GM21390 (cell line): ENCODE measurements at regions not wholly inside any gene's neighbourhood (a gene's known extent, or its start where the extent isn't known, plus 50 kb on each side); places are given as distances from the start of the nearest gene placed in this dataset.
"Not testable (repeated sequence)": the region's sequence is repeated elsewhere in the genome, so short reads cannot be mapped to it uniquely, and the experiment has no call there.

Experiments used
- ATAC-seq: cut with Tn5 transposase; IDR thresholded peaks from one replicate; pipeline ENCODE4 v1.9.1; 2021; ENCODE audit not compliant: unreplicated experiment

DNA sequence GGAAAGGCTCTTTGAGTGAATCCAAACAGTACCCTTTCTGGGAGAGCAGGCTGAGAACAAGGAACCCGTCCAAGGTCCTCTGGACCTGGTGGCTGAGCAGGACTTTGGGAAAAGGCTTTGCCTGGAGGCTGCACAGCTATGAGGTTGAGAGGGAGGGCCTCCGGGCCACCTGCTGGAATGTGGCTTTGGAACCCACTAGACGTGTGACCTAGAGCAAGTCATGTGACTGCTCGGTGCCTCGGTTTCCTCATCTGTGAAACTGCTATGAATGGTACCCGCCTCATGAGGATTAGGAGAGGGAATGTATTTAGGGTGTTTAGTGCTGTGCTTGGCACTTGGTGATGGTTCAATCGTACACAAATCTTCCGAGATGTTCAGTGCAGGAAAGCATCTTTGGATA, 50.4 kb downstream of the HAPSTR1 start:
- no peak for ATAC-seq

DNA sequence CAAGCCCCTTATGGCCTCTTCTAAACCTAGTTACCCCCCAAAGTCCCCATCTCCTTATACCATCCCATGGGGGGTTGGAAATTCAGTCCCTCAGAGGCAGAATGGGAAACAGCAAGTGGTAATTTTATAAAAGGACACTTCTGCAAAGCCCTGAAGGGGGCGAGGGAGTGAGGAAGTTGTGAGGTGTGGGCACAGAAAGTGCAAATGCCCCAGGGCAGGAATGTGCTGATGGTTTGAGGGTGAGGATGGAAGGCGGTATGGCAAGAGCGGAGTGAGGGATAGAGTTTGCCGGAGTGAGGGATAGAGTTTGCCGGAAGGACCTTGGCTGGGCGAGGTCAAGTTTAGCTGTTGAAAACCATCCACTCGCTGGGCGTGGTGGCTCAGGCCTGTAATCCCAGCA, 52.7 kb downstream of the HAPSTR1 start:
- ATAC-seq: no peak

DNA sequence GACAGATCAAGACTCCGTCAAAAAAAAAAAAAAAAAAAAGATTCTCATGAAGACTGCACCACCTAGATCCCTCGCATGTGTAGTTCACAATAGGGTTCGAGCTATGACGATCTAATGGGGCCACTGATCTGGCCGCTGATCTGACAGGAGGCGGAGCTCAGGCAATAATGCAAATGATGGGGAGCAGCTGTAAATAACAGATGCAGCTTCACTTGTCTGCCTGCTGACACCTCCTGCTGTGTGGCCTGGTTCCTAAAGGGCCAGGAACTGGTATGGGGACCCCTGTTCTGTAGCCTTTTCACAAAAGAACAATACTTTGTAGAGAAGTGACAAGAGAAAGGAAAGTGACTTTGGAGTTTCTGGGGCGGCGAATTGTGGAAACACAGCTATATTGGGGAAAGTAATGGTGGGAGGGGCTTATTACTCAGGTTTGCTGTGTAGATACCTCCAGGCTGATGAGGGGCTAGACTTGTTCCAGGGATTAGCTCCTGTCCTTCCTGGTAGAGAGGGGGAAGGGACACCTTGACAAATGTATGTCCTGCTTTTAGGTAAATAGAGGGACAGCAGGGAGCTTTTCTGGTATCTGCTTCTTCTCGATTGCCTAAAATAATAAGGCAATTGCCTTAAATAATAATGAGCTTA, 57.1 kb downstream of the HAPSTR1 start:
- no peak for ATAC-seq

DNA sequence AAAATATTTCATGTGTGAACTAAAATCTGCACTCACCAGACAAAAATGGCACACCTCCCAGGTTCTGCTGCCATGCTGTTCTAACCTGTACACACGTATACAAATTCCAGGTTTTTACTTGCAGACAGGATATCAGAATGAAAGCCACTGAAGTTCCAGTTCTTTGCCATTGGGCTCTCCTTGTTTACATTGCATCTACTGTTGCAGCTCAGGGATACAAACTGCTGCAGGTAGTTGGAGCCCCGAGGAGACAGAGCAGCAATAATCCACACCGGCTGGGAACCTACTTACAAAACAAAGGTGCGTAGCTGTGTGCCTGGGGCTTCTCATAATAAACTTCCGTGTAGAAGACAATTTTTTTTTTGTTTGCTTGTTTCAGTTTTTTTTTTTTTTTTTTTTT, 59.6 kb downstream of the HAPSTR1 start:
- no peak for ATAC-seq

DNA sequence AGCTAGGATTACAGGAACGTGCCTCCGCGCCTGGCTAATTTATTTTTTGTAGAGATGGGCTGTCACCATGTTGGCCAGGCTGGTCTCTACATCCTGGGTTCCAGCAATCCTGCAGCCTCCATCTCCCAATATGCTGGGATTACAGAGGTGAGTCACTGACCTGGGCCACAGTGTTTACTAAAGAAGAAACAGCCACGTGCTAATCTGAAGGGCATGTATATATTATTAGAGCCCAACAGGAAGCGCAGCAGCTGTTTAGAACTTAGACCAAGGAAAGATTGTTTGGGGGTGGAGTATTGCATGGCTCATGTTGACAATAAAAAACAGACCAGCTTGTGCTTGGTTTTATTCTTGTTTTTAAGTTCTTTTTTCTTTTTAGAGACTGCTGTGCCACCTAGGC, 60.2 kb downstream of the HAPSTR1 start:
- ATAC-seq: no peak

DNA sequence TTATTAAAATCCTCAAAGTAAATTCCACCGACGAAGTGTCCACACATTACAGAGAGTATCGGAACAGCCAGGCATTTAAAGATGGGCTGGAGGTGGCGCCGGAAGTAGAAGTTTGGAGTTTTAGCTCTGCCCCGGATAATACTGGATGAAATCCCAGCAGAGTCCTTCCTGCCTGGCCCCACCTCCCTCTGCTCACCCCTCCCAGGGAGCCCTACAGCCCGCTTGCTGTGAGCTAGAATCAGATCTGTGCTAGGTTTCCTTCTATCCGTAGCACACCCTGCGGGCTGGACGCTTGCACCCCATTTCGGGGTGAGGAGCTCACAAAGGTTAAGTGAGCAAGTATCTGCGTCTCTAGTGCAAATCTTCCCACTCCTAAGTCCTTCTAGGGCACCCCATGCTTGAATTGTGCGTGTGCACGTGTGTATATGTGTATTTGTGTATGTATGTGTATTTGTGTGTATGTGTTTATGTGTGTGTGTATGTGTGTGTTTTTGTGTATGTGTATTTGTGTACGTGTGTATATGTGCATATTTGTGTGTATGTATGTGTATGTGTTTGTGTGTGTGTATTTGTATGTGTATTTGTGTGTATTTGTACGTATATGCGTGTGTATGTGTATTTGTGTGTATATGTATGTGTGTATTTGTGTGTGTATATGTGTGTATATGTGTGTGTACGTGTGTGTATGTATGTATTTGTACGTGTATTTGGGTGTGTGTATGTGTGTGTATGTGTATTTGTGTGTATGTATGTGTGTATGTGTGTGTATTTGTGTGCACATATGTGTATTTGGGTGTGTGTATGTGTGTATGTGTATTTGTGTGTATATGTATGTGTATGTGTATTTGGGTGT, 61.4 kb downstream of the HAPSTR1 start:
- ATAC-seq: no peak

DNA sequence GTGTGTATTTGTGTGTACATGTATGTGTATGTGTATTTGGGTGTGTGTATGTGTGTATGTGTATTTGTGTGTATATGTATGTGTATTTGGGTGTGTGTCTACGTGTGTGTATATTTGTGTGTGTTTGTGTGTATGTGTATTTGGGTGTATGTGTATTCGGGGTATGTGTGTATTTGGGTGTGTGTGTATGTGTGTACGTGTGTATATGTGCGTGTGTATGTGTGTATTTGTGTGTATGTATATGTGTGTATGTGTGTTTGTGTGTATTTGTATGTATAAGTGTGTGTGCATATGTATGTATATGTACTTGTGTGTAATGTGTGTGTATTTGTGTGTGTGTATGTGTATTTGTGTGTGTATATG, 62.0 kb downstream of the HAPSTR1 start:
- ATAC-seq: no peak

DNA sequence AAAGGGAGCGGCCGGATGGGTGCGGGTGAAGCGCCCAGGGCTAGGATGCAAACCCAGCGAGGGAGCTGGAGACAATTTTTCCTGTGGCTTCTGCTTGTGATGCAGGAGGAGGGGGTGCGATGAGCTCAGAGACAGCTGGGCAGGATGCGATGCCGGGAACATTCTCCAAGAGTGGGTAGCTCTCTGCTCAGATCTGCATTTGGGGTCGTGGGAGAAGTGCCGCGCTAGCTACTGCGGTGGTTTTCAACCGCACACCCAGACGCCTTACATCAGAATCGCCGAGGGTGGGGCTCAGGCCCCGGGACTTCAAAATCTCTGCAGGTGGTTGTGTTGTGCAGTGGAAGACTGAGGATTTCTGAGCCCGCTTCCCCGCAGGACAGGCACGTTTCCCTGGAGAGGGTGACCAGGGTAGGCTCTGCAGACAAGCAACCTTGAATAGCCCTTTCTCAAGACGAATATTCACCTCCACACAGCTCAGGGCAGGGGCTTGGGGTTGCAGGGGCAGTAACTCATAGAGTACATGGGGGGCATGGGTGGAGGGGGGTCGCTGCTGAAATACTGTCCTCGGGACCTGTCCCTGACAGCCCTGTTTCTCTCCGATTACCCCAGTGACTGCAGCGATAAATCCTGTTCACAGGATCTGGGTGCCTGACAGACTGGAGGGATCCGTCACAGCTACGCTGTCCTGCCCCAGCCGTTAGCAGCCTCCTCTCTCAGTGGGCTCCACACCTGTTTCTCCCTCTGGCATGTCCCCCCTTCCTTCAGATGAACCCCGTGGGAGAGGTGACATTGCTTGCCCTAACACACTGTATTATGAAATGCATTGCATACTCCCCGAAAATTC, 63.3 kb downstream of the HAPSTR1 start:
- ATAC-seq: no peak

DNA sequence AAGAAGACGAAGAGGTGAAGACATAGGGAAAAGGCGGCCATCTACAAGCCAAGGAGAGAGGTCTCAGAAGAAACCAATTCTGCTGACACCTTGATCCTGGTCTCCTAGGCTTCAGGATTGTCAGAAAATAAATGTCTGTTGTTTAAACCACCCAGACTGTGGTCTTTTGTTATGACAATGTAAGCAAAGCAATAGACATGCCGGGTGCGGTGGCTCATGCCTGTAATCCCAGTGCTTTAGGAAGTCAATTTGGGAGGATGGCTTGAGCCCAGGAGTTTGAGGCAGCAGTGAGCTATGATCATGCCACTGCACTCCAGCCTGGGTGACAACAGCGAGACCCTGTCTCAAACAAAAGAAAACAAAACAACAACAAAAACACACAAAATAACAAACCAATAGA, 64.4 kb downstream of the HAPSTR1 start:
- no peak for ATAC-seq

DNA sequence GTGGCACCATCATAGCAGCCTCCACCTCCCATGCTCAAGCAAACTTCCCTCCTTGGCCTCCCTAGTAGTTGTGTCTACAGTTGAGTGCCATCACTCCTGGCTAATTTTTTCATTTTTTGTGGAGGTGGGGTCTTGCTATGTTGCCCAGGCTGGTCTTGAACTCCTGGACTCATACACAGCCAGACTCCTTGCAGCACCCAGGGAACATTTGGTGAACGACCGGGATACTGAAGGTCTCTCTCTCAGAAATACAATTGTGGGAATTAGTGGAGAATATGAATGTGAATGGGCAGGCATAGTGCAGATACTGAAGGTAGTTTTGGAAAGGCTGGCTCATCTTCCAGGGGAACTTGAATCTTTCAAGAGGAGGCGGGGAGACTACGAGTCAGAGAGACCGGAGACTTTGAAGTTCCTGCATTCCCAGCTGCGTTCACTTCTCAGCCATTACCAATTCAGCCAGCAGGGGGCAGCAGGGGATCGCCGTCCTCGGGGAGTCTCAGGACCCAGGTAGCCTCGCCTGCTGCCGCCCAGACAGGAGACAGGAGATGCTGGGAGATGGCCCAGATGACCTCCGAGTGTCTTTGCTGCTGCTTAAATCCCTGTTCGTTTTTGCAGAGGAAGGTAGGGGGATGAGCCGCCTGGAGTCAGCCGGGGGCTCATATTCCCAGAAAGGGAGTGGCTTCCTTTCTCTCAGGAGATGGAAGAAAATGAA, 68.6 kb downstream of the HAPSTR1 start:
- peak; percentile 75 for ATAC-seq

DNA sequence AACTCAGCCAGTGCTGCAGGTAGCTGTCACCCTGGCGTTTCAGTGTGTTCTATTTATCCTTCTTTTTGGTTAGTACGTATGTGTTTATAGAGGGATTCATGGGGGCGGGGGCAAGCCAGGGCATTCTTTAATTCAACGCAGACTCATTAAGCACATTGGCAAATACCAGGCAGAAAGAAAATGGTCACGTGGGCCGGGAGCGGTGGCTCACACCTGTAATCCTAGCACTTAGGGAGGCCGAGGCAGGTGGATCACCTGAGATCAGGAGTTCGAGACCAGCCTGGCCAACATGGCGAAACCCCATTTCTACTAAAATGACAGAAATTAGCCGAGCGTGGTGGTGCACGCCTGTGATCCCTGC, 69.1 kb downstream of the HAPSTR1 start:
- ATAC-seq: peak; percentile 10

DNA sequence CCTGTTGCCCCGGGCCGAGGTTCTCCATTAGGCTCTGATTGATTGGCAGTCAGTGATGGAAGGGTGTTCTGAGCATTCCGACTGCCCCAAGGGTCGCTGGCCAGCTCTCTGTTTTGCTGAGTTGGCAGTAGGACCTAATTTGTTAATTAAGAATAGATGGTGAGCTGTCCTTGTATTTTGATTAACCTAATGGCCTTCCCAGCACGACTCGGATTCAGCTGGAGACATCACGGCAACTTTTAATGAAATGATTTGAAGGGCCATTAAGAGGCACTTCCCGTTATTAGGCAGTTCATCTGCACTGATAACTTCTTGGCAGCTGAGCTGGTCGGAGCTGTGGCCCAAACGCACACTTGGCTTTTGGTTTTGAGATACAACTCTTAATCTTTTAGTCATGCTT, 74.2 kb downstream of the HAPSTR1 start:
- ATAC-seq: no peak

DNA sequence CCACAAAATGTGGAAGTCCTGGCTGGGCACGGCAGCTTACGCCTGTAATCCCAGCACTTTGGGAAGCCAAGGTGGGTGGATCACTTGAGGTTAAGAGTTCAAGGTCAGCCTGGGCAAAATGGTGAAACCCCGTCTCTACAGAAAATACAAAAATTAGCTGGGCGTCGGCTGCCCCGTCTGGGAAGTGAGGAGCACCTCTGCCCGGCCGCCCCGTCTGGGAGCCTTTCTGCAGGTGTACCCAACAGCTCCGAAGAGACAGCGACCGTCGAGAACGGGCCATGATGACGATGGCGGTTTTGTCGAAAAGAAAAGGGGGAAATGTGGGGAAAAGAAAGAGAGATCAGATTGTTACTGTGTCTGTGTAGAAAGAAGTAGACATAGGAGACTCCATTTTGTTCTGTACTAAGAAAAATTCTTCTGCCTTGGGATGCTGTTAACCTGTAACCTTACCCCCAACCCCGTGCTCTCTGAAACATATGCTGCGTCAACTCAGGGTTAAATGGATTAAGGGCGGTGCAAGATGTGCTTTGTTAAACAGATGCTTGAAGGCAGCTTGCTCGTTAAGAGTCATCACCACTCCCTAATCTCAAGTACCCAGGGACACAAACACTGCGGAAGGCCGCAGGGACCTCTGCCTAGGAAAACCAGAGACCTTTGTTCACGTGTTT, 75.0 kb downstream of the HAPSTR1 start:
- ATAC-seq: not testable (repeated sequence)

DNA sequence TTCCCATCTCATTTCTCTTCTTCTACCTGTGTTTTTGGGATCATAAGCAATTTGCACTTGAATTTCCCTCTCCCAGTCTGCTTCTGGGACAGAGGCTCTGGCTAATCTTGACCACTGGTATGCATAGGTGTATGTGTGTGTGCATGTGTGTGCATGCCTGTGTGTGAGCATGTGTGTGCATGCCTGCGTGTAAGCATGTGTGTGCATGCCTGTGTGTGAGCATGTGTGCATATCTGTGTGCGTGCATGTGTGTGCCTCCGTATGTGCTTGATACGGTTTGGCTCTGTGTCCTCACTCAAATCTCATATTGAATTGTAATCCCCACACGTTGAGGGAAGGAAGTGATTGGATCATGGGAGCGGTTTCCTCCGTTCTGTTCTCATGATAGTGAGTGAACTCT, 77.7 kb downstream of the HAPSTR1 start:
- ATAC-seq: no peak

DNA sequence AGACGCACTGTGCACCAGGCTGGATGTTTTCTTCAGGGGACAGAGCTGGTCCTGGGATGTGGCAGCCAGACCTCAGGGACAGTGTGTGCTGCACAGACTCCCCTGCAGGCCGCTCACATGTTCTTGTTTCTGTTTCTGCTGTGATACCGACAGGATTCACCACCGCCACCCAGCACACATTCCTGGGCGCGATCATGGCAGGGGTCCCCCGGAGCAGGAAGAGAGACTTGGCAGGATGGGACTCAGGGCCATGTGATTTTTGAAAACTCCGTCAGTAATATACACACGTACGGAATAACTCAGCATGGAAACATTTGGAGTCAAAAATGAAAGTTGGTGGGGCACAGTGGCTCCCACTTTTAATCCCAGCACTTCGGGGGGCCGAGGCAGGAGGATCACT, 79.0 kb downstream of the HAPSTR1 start:
- no peak for ATAC-seq

DNA sequence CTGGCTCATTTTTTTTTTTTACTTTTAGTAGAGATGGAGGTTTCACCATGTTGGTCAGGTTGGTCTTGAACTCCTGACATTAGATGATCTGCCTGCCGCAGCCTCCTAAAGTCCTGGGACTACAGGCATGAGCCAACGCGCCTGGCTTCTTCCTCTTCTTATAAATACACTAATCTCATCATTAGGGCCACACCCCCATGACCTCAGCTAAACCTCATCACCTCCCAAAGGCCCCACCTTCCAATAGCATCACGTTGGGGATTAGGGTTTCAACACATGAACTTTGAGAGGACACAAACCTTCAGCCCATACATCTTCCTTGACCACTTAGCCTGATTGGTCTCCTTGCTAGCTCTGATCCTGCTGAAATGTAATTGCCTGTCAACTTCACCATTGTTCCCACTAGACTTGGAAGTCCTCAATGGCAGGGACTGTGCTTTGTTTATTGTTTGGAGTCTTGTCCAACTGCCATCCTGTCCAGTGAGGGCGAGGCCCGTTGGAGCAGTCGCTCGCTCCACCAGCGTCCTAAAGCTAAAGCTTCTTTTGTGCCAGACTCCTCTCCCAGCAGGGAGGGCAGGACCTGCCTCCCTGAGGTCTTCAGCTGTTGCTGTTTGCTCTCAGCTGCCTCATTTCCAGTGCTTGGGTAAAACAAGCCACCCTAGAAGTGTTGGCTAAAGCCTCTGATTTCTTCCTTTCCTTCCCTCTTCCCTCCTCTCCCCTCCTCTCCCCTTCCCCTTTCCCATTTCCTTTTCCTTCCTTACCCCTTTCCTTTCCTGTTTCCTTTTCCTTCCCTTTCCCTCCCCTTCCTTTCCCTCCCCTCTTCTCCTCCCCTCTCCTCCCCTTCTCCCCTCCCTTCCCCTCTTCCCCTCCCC, 85.3 kb downstream of the HAPSTR1 start:
- no peak for ATAC-seq

DNA sequence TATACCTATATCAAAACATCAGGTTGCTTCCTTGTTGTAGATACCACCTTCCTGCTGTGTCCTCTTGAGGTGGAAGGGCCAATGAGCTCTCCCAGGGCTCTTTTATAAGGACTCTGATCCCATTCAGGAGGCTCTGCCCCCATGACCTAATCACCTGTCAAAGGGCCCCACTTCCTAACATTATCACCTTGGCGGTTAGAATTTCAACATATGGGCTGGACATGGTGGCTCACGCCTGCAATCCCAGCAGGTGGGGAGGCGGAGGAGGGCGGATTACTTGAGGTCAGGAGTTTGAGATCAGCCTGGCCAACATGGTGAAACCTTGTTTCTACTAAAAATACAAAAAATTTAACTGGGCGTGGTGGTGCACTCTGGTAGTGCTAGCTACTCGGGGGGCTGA, 86.4 kb downstream of the HAPSTR1 start:
- no peak for ATAC-seq

DNA sequence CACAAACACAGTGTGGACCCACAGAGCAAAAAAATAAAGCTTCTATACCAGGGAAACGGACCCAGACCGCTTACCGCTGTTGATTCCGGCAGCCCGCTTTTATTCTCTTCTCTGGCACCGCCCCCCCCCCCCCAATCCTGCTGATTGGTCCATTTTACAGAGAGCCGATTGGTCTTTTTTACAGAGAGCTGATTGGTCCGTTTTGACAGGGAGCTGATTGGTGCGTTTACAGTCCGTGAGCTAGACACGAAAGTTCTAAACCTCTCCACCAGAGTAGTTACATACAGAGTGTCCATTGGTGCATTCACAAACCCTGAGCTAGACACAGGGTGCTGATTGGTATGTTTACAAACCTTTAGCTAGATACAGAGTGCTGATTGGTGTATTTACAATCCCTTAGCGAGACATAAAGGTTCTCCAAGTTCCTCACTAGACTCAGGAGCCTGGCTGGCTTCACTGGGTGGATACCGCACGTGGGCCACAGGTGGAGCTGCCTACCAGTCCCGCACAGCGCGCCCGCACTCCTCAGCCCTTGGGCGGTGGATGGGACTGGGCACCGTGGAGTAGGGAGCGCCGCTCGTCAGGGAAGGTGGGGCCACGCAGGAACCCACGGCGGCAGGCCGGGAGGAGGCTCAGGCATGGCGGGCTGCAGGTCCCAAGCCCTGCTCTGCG, 92.4 kb downstream of the HAPSTR1 start:
- no peak for ATAC-seq

DNA sequence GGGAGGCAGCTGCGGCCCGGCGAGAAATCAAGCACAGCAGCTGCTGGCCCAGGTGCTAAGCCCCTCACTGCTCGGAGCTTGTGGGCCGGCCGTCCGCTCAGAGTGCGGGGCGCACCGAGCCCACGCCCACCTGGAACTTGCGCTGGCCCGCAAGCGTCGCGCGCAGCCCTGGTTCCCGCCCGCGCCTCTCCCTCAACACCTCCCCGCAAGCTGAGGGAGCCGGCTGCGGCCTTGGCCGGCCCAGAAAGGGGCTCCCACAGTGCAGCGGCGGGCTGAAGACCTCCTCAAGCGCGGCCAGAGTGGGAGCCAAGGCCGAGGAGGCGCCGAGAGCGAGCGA, 92.9 kb downstream of the HAPSTR1 start:
- ATAC-seq: no peak
